Astrocyte of the cerebellum (primary cell): ENCODE measurements at regions not wholly inside any gene's neighbourhood (a gene's known extent, or its start where the extent isn't known, plus 50 kb on each side); places are given as distances from the start of the nearest gene placed in this dataset.

Experiments used
- DNase-seq: peaks from one replicate; pipeline ENCODE4 v3.0.0-alpha.2; 2011; ENCODE audit warnings: low read depth
- H3K4me3 ChIP-seq: 2 replicates; pipeline ENCODE4 v1.5.1; 2011; ENCODE audit warnings: mild to moderate bottlenecking, low read depth, low read length, moderate library complexity
- in situ Hi-C: cut with HindIII; loops from 2 replicates; pipeline ENCODE4 v1.10.0; 2017; ENCODE audit warnings: low sequenced_read_pairs
- TF ChIP-seq, protein P1 (sequence below): IDR thresholded peaks from 2 replicates; pipeline ENCODE4 v1.5.1; 2012; ENCODE audit warnings: low read length, low read depth, moderate library complexity, mild to moderate bottlenecking; ENCODE audit errors: missing control alignments

DNA sequence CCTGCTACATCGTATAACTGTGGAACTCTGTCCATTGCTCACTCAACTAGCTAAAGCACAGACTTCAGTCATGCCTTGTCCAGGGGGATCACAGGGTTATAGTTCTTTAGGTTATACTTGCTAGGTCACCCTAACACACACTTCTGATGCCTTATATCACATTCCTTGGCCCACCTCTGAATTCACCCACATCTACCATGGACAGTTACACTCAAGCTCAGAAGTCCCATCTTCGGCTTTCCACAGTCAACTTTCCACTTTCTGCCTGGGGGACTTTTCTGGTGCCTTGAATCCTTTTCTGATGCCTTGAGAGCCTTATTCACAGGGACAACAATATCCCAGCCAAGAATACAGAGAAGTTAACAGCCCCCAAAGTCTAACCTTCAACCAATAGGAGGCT is 129.2 kb upstream of the MAOA start:
- in situ Hi-C loops: no loop called here
- TF ChIP-seq, protein P1, sequence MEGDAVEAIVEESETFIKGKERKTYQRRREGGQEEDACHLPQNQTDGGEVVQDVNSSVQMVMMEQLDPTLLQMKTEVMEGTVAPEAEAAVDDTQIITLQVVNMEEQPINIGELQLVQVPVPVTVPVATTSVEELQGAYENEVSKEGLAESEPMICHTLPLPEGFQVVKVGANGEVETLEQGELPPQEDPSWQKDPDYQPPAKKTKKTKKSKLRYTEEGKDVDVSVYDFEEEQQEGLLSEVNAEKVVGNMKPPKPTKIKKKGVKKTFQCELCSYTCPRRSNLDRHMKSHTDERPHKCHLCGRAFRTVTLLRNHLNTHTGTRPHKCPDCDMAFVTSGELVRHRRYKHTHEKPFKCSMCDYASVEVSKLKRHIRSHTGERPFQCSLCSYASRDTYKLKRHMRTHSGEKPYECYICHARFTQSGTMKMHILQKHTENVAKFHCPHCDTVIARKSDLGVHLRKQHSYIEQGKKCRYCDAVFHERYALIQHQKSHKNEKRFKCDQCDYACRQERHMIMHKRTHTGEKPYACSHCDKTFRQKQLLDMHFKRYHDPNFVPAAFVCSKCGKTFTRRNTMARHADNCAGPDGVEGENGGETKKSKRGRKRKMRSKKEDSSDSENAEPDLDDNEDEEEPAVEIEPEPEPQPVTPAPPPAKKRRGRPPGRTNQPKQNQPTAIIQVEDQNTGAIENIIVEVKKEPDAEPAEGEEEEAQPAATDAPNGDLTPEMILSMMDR: no peak
- no peak overlapping the region for H3K4me3 ChIP-seq
- DNase-seq: no peak

DNA sequence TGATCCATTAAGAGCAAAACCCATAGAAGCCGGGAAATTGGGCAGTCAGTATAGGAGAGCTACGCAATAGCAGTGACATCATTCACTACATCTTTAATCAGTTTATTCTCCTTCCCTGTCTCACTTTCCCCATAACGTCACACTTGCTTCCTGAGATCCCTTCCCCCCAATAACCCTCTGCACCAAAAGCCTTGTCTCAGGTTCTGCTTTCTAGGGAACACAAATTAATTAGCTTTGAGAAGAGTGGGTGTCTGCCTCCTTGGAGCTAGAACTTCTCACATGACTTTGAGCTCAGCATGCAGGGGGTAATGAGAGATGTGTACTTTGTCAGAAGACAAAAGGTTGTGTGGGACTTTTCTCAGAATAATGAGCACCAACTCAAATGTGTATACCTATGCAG is 128.3 kb upstream of the MAOA start:
- H3K4me3 ChIP-seq: no peak overlapping the region
- TF ChIP-seq, protein P1: no peak
- in situ Hi-C loops: no loop called here
- no peak for DNase-seq

DNA sequence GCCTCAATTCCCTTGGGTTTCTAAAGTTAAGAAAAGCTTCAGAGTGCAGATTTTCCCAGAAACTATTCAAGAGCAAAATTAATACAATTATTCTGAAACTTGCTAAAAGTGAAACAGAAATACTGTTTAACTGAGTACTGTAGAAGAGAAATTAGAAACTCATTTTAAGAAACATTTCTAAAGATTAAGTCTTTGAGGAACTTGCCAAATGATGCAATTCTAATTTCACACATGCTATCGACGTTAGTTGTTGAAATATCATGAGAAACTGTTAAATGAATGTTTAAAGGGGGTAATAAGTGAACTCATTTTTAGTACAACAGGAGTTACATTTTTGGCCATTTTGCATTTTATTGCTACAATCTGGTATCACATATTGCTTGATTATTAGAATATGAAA is 125.3 kb upstream of the MAOA start:
- TF ChIP-seq, protein P1: no peak
- no peak for DNase-seq
- in situ Hi-C loops: no loop called here
- no peak overlapping the region for H3K4me3 ChIP-seq

DNA sequence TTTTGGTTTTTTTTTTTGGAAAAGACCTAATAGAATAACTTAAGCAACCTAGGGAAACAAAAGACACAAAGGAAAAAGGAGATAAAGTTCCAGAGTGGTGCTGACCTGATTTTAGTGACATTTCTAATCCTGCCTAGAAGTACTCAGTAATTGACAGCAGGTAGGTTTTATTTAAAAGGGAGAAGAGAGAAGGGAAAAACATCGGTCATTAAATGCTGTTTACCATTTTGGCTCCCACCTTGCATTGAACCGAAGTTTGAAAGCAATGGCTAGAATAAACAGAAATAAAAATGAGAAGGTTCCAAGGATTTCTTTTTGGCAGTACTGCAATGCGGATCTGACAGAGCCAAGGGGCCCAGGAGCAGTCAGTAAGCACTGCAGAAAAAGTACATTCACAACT is 115.8 kb upstream of the MAOA start:
- no peak for DNase-seq
- TF ChIP-seq, protein P1: no peak
- in situ Hi-C loops: no loop called here
- no peak overlapping the region for H3K4me3 ChIP-seq

DNA sequence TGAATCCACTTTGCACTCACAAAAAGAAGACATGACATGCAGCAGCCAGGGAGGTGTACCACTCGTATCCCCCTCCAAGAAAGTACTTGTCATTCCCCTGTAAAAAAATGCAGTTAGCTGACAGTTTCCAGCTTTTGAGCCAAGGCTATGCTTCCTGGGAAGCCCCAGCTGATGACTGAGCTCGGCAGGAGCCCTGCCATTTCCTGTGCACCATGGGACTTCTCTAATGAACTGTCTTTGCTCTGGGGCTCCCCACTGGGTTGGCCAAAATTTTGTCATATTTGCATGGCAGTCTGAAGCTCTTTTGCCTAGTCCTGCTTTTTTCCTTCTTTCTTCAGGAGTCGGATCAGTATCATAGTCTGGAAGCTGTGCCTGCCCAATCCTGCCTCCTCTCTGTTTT is 104.5 kb upstream of the MAOA start:
- in situ Hi-C loops: no loop called here
- DNase-seq: no peak
- TF ChIP-seq, protein P1: no peak
- no peak overlapping the region for H3K4me3 ChIP-seq

DNA sequence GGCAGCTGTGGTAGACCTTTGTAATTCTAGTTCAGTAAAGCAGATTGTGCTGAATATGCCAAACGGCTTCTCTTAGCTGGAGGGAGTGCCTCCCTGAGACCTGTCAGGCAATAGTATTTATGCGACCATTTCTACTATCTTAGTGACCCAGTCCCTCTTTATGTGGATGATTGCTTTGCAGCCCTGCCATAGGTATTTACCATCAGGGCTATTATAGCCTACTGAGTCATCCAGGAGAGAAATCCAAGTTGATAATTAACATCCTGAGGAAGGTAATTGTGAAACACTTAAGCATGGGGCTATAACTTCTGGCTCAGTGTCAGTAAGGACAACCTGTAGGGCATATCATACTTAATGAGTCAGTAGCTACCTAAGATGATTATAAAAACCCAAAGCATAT is 103.9 kb upstream of the MAOA start:
- H3K4me3 ChIP-seq: no peak overlapping the region
- TF ChIP-seq, protein P1: no peak
- in situ Hi-C loops: no loop called here
- DNase-seq: no peak

DNA sequence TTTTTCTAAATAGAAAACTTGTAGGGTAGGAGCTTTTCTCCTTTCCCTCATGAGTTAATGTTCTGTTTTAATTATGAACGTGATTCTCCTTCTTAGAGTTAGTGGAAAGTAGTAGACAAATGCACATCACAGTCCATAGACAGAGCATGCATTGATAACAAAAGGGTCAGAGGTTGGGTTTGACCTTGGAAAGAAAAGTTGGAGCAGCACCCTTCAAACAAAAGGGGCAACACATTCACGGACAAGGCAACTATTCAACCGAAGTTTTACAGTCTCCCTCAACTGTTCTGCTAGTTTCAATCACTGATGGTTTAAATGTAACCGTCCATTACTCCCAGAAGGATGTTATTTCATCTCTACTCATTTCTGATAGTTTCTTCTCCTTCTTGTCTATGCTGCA is 103.4 kb upstream of the MAOA start:
- in situ Hi-C loops: no loop called here
- H3K4me3 ChIP-seq: no peak overlapping the region
- TF ChIP-seq, protein P1: no peak
- DNase-seq: no peak
